ENCODE measurements at regions not wholly inside any gene's neighbourhood (a gene's known extent, or its start where the extent isn't known, plus 50 kb on each side); places are given as distances from the start of the nearest gene placed in this dataset.

GRCh38 chr13:37226971-37227370 is 121.5 kb upstream of the CSNK1A1L start:
- Mint-ChIP-seq H3K27ac (ENCODE audit: unreplicated experiment) (no peak overlapping the region), H3K36me3 (ENCODE audit: low read depth, unreplicated experiment) (no peaks in the 10 kb centered on the region), H3K4me3 (ENCODE audit: unreplicated experiment) (no peak overlapping the region), H3K27me3 (ENCODE audit: unreplicated experiment) (no peaks in the 10 kb centered on the region), H3K4me1 (ENCODE audit: unreplicated experiment) (no peaks in the 10 kb centered on the region), H3K9me3 (ENCODE audit: unreplicated experiment) (no peaks in the 10 kb centered on the region)
- TF ChIP-seq CTCF (IDR thresholded peaks at IDR 0.05; ENCODE audit: unreplicated experiment): no peak
- no peak for DNase-seq (ENCODE audit: low spot score)

- DNase-seq (ENCODE audit: low spot score): no peak
- Mint-ChIP-seq H3K9me3 (ENCODE audit: unreplicated experiment) (no peaks in the 10 kb centered on the region), H3K27me3 (ENCODE audit: unreplicated experiment) (no peaks in the 10 kb centered on the region), H3K27ac (ENCODE audit: unreplicated experiment) (no peak overlapping the region), H3K4me1 (ENCODE audit: unreplicated experiment) (no peaks in the 10 kb centered on the region), H3K4me3 (ENCODE audit: unreplicated experiment) (no peak overlapping the region), H3K36me3 (ENCODE audit: low read depth, unreplicated experiment) (no peaks in the 10 kb centered on the region)
- no peak for TF ChIP-seq CTCF (IDR thresholded peaks at IDR 0.05; ENCODE audit: unreplicated experiment)
These were observed 120.1 kb upstream of the CSNK1A1L start for GRCh38 chr13:37225414-37226070.

GRCh38 chr13:37216331-37216730 is 110.9 kb upstream of the CSNK1A1L start:
- no peaks in the 10 kb centered on the region for H3K4me1 Mint-ChIP-seq (ENCODE audit: unreplicated experiment)
- no peaks in the 10 kb centered on the region for H3K27me3 Mint-ChIP-seq (ENCODE audit: unreplicated experiment)
- no peak overlapping the region for H3K4me3 Mint-ChIP-seq (ENCODE audit: unreplicated experiment)
- no peak for DNase-seq (ENCODE audit: low spot score)
- no peaks in the 10 kb centered on the region for H3K36me3 Mint-ChIP-seq (ENCODE audit: low read depth, unreplicated experiment)
- no peaks in the 10 kb centered on the region for H3K9me3 Mint-ChIP-seq (ENCODE audit: unreplicated experiment)
- H3K27ac Mint-ChIP-seq (ENCODE audit: unreplicated experiment): no peak overlapping the region
- TF ChIP-seq CTCF (IDR thresholded peaks at IDR 0.05; ENCODE audit: unreplicated experiment): no peak

GRCh38 chr13:37212826-37213225 is 107.4 kb upstream of the CSNK1A1L start:
- Mint-ChIP-seq H3K27me3 (ENCODE audit: unreplicated experiment) (no peaks in the 10 kb centered on the region), H3K27ac (ENCODE audit: unreplicated experiment) (no peak overlapping the region), H3K4me3 (ENCODE audit: unreplicated experiment) (no peak overlapping the region), H3K36me3 (ENCODE audit: low read depth, unreplicated experiment) (no peaks in the 10 kb centered on the region), H3K4me1 (ENCODE audit: unreplicated experiment) (no peaks in the 10 kb centered on the region), H3K9me3 (ENCODE audit: unreplicated experiment) (no peaks in the 10 kb centered on the region)
- TF ChIP-seq CTCF (IDR thresholded peaks at IDR 0.05; ENCODE audit: unreplicated experiment): no peak
- no peak for DNase-seq (ENCODE audit: low spot score)

- Mint-ChIP-seq H3K27me3 (ENCODE audit: unreplicated experiment) (no peaks in the 10 kb centered on the region), H3K9me3 (ENCODE audit: unreplicated experiment) (no peaks in the 10 kb centered on the region), H3K4me1 (ENCODE audit: unreplicated experiment) (no peaks in the 10 kb centered on the region), H3K4me3 (ENCODE audit: unreplicated experiment) (no peak overlapping the region), H3K36me3 (ENCODE audit: low read depth, unreplicated experiment) (no peaks in the 10 kb centered on the region), H3K27ac (ENCODE audit: unreplicated experiment) (no peak overlapping the region)
- TF ChIP-seq CTCF (IDR thresholded peaks at IDR 0.05; ENCODE audit: unreplicated experiment): no peak
- no peak for DNase-seq (ENCODE audit: low spot score)
These were observed 106.0 kb upstream of the CSNK1A1L start for GRCh38 chr13:37211487-37211886.

Data from endothelial cell (in vitro differentiated cells).